ENCODE measurements at regions not wholly inside any gene's neighbourhood (a gene's known extent, or its start where the extent isn't known, plus 50 kb on each side); places are given as distances from the start of the nearest gene placed in this dataset.
A peak's percentile ranks its signal among the peaks of the same experiment; 100 is the strongest.

GRCh38 chr1:118322331-118322730, 137.3 kb upstream of the SPAG17 start:
- 65 to 76% methylated on average over 3 of the region's 3 CpGs for WGBS, 2 donors
- DNase-seq = no peak
- no peak for TF ChIP-seq POLR2A (IDR thresholded peaks at IDR 0.05)
- TF ChIP-seq, protein P1, sequence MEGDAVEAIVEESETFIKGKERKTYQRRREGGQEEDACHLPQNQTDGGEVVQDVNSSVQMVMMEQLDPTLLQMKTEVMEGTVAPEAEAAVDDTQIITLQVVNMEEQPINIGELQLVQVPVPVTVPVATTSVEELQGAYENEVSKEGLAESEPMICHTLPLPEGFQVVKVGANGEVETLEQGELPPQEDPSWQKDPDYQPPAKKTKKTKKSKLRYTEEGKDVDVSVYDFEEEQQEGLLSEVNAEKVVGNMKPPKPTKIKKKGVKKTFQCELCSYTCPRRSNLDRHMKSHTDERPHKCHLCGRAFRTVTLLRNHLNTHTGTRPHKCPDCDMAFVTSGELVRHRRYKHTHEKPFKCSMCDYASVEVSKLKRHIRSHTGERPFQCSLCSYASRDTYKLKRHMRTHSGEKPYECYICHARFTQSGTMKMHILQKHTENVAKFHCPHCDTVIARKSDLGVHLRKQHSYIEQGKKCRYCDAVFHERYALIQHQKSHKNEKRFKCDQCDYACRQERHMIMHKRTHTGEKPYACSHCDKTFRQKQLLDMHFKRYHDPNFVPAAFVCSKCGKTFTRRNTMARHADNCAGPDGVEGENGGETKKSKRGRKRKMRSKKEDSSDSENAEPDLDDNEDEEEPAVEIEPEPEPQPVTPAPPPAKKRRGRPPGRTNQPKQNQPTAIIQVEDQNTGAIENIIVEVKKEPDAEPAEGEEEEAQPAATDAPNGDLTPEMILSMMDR (IDR thresholded peaks at IDR 0.05) = no peak

DNA sequence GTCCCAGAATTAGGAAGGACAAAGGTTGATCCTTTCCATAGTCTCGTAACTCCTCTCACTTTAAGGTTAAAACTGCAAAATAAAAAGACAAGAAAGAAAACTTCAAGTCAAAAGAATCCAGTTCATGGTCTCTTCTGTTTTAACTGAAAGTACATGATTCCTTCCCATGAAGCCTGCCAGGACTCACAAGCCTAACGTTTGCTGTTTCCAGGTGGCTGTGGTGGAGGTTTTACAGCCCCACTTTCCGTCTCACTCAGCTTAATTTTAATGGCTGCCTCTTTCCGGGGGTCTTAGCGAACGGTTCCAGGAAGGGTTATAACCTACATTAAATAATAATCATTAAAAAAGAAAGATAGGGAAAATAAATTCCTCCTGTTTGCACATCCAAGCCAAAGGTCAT, 136.8 kb upstream of the SPAG17 start:
- no peak for TF ChIP-seq POLR2A (IDR thresholded peaks at IDR 0.05)
- TF ChIP-seq, protein P1 (IDR thresholded peaks at IDR 0.05) = no peak
- no peak for DNase-seq
- Histone ChIP-seq H3K9me3 (no peaks in the 10 kb centered on the region), H3K4me3 (no peak overlapping the region), H3K4me1 (peaks cover 0 to 15% (median 0%) of the 10 kb centered on the region in 3 donors), H3K27ac (no peak overlapping the region), H3K27me3 (no peaks in the 10 kb centered on the region), H3K36me3 (no peaks in the 10 kb centered on the region)
- 58 to 70% methylated on average over 6 of the region's 6 CpGs for WGBS, 2 donors
- intact Hi-C loops (cut with DNase I) = no loop called here

More at GRCh38 chr1:118322331-118322730, 137.3 kb upstream of the SPAG17 start:
- peaks cover 0 to 15% (median 0%) of the 10 kb centered on the region in 3 donors for H3K4me1 ChIP-seq
- no peaks in the 10 kb centered on the region for H3K27me3 ChIP-seq
- no peak overlapping the region for H3K4me3 ChIP-seq
- no peak overlapping the region for H3K27ac ChIP-seq
- H3K36me3 ChIP-seq = no peaks in the 10 kb centered on the region
- H3K9me3 ChIP-seq = no peaks in the 10 kb centered on the region
- intact Hi-C loops (cut with DNase I) = no loop called here

GRCh38 chr1:118317842-118318614, 133.0 kb upstream of the SPAG17 start:
- WGBS, 2 donors = 61 to 75% methylated on average over 5 to 6 of the region's 6 CpGs
- H3K4me3 ChIP-seq = no peak overlapping the region
- no peak overlapping the region for H3K27ac ChIP-seq
- H3K36me3 ChIP-seq = no peaks in the 10 kb centered on the region
- H3K9me3 ChIP-seq = no peaks in the 10 kb centered on the region
- intact Hi-C loops (cut with DNase I) = no loop called here
- no peaks in the 10 kb centered on the region for H3K27me3 ChIP-seq
- no peak for DNase-seq
- peaks cover 0 to 4% (median 0%) of the 10 kb centered on the region in 3 donors for H3K4me1 ChIP-seq
- no peak for TF ChIP-seq POLR2A (IDR thresholded peaks at IDR 0.05)
- TF ChIP-seq, protein P1 (IDR thresholded peaks at IDR 0.05) = peak in 1 of 6 experiments; percentile 7

DNA sequence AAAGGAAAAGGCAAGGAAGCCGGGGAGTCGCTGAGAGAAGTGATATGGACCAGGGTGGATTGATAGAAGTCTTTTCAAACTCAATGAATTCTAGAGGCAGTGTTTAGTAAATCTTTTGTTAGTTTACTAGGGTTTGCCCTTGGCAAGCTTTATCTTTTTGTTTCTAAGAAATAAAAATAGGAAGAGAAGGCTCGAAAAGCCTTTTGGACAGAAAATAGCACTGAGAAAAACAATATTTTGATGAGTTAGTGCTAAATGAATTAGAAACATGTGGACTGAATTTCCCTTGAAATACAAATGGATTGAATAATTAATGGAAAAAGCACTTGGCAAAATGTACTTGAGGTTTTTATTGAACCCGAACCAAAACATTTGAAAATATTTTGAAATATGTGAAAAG, 121.8 kb upstream of the SPAG17 start:
- H3K36me3 ChIP-seq = no peaks in the 10 kb centered on the region
- no peak overlapping the region for H3K4me3 ChIP-seq
- H3K4me1 ChIP-seq = no peaks in the 10 kb centered on the region
- no peak for DNase-seq
- TF ChIP-seq, protein P1 (IDR thresholded peaks at IDR 0.05) = no peak
- TF ChIP-seq POLR2A (IDR thresholded peaks at IDR 0.05) = no peak
- intact Hi-C loops (cut with DNase I) = no loop called here
- no peaks in the 10 kb centered on the region for H3K27me3 ChIP-seq
- no peaks in the 10 kb centered on the region for H3K9me3 ChIP-seq
- WGBS, 2 donors = 70 to 82% methylated on average over 4 of the region's 4 CpGs
- no peak overlapping the region for H3K27ac ChIP-seq

DNA sequence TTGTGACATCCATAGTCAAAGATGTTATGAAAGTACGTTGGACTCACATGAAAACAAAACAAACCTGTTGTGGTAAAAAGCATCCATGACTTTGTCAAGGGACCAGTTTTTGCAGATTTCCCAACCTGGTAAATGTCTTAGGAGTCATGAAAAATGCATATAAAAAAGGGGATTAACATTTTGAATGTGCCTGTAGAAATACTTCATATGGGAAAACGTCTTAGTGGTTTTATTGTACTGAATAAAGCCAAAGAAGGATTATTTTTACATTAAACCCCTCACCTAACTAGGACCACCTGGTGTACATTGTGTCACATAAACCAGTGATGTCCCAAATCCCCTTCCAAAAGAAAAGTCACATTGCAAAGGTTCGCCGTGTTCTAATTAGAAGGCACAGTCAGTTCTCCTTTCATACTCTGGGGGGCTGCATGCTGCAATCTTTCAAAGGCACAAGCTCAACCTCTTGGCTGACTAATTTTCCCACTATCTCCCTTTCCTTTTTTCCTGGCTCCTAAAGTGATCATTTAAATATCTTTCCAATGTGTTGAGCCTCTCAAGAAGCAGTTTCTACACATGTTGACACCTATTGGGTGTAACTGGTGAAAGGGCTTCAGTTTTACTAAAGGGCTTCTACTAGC, 119.8 kb upstream of the SPAG17 start:
- intact Hi-C loops (cut with DNase I) = no loop called here
- Histone ChIP-seq H3K27me3 (no peaks in the 10 kb centered on the region), H3K27ac (no peak overlapping the region), H3K9me3 (no peaks in the 10 kb centered on the region), H3K36me3 (no peaks in the 10 kb centered on the region), H3K4me1 (no peaks in the 10 kb centered on the region), H3K4me3 (no peak overlapping the region)
- 39 to 45% methylated on average over 4 of the region's 4 CpGs for WGBS, 2 donors
- TF ChIP-seq POLR2A (IDR thresholded peaks at IDR 0.05) = no peak
- TF ChIP-seq, protein P1 (IDR thresholded peaks at IDR 0.05) = peak in 4 of 6 experiments; percentile 19 to 49 (median 32)
- DNase-seq = no peak

Measured in esophagus squamous epithelium (tissue), 5 donors.